GM21825 (cell line): ENCODE measurements at regions not wholly inside any gene's neighbourhood (a gene's known extent, or its start where the extent isn't known, plus 50 kb on each side); places are given as distances from the start of the nearest gene placed in this dataset.

Experiments used
- ATAC-seq: cut with Tn5 transposase; IDR thresholded peaks from one replicate; pipeline ENCODE4 v1.9.1; 2021; ENCODE audit warnings: mild to moderate bottlenecking, moderate library complexity; ENCODE audit not compliant: unreplicated experiment

DNA sequence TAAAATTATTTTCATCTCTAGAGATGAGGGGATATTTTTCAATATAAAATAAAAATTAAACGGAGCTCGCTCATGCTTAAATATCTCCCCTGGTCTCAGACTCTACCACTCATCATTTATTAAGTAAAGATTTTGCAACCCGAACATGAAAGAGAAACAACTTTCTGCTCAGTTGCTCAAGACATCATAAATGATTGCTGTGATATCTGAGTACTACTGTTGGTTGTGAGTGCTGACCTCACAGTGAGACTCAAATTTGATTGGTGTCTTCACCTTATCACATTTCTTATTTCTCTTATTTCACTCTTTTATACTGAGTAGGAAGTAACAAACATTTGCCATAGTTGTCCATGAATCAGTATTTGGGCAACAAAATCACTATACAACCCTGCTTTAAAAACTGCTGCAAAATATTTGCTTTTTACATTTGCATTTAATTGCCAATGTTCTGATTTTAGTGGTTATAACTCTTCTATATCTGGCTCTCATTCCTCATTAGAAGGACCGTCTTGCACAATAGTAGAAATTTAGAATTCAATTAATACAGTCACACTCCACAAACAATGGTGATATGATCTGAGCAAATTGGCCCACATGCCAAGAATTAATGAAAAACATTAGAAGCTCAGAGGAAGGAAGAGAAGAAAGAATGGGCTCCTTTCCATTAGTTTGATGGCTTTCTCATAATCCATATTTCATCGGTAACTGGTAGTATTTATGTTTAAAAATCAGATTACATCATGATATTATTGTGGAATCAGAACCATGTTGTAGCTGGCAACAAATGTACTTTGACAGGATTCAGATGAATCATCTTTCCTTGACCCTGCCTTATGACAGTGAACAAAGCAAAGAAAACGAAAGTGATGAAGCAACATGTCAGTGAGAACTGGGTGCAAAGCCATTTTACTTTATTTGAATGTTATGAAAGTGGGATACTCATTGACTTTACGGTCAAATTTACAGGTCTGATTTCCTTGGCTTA is 973.6 kb upstream of the TENM4 start:
- ATAC-seq = no peak

DNA sequence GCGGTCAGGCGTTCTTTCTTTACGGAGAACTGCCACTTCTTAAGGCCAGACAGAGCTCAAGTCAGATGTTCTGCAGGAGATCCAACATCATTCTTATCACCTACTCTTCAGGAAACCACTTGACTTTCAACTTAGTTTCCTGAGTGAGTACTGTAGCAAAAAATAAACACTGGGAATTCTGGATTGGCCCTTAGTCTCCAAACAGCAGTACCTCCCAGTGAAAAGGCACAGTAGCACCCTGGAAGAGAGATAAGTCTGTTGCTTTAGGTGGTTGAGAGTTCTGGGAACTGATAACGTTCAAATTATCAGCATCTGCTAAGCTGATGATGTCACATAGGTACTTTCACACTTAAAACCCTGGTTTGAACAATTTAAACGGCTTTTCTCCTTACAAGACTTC is 971.8 kb upstream of the TENM4 start:
- ATAC-seq = no peak

DNA sequence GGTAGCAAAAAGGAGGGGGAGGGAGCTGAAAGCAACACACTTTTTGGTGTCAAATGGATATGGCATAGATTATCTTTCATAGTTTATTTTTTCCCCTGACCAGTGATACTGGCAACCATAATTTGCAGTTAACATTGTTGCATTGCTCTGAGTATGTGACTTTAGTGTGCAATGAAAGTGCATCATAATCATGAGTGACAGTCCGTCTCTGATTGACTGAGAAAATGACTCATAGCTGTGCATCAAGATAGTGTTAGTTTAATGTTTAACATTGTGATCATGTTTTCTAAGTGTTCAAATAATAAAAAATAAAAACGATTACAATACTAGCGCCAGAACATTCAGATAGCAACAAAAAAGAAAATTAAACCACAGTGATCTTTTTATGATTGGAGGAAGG is 952.4 kb upstream of the TENM4 start:
- no peak for ATAC-seq

DNA sequence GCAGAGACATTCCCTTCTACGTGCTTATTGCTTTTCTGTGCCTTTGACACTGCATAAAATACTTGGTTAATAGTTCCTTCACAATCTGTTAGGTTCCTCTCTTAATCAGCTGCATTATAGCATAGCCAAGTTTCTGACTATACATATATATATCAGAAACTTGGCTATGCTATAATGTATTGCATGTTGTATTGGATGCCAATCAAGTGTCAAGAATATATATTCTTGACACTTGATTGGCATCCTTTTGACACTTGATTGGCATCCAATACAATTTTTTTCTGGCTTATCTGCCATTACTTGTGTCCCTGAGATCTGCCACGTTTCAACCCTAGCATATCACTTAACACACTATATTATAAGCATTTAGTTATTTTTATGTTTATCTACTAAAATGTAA is 949.7 kb upstream of the TENM4 start:
- ATAC-seq = no peak

DNA sequence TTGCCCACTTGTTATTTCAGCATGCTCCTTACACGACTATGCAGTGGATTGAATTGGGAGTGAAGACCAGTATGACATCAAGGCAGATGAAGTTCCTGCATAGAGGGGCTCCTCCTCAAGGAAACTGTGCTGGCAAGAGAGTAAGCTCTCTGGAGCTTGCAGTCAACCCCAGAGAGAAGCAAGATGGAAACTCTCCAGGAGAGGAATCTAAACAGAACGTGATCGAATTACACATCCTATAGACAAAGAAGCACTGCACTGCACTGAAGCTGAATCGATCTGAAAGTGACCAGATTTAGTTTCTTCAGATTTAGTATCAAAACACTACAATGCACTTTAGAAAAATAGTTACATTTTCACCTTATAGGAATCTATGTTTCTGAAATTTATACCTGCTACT is 947.7 kb upstream of the TENM4 start:
- ATAC-seq = no peak

DNA sequence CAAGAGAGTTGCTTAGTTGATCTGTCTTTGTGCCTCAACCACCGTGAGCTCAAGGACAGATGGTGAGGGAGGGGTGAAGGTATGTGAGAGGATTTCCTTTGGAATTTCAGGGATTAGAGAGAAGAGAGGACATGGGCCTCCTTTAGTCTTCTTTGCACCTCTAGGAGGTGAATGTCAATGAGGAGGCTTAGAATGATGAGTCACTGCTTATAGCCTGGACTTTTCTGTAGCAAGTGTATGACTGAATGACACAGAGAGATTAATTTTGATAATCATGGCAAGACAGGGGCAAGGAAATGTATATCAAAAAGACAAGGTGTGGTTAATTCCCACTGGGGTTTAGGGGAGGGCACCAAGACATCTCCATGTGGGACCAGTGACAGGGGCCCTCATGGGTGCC is 947.3 kb upstream of the TENM4 start:
- ATAC-seq = no peak

DNA sequence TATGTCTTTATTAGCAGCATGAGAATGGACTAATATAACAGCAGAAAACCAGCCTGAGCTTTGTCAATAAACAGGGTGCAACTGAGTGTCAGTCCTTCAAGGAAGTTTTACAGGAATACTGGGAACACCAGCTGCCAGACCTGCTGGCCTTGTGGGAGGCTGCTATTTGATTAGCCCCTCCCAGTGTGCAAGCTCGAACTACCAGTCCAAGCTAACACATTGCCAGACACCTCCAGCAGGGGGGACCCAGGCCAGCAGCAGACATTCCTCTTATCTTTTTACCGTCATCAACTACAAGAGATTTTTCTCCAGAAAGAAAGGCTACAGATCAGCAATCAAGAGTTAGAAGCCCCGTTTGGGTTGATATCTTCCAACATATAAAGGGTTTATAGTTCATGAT is 942.8 kb upstream of the TENM4 start:
- ATAC-seq = no peak

DNA sequence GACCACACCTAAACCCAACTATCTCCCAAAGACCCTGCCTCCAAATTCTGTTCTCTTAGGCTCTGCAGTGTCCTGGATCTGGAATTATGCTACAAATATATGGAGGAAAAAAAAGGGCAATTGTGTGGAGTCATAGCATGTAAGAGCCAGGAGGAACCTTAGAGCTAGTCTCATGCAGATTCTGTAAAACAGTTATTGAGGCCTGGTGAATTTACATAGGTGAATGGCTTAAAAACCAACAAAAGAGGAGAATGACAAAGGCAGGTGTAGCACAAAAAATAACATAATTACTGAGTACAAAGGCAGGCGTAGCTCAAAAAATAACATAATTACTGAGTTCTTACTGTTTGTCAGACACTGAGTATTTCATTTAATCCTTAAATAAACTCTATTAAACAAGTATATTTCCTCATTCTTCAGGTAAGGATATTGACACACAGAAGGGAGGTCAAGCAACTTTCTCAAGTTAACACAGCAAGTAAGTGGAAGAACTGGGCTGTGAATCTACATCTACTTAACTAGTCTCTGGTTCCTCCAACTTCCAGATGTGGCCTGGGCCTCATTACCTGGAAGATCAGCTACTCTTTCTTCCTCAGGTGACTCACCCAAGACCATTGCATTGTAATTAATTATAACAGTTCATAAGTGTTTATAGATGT is 938.9 kb upstream of the TENM4 start:
- no peak for ATAC-seq

DNA sequence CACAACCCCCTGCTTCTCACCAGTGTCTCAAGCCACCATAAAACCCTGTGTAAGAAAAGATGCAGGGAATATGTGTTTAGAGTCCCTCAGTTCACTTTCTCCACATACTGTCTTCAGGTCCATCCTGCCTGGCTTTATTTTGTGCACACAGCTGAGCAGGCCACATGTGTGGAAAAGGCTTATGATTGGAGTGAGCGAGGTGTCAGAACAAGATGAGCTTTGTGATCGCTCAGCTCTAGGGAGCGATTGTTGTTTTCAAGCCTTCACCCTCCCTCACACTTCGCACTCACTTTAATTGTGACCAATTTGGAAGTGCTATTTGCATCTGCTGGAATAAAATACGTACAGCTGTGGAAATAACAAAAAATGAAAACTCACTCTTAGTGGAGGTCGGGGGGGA is 931.1 kb upstream of the TENM4 start:
- no peak for ATAC-seq

DNA sequence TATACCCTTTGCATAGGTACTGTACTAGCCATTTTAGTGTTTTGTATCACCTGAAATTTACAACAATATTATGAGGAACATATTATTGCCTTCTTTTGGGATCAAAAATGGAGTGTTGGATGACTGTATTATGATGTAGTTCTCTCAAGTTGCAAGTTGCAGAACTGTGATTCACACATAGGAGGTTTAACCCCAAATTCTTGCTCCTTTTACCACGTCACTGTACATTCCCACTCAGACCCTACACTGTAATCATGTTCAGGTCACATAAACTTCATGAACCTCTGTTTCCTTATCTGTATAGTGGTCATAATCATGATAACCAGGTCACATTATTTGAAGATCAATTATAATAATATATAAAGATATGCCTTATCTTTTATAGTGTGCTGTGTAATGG is 925.1 kb upstream of the TENM4 start:
- ATAC-seq = no peak

DNA sequence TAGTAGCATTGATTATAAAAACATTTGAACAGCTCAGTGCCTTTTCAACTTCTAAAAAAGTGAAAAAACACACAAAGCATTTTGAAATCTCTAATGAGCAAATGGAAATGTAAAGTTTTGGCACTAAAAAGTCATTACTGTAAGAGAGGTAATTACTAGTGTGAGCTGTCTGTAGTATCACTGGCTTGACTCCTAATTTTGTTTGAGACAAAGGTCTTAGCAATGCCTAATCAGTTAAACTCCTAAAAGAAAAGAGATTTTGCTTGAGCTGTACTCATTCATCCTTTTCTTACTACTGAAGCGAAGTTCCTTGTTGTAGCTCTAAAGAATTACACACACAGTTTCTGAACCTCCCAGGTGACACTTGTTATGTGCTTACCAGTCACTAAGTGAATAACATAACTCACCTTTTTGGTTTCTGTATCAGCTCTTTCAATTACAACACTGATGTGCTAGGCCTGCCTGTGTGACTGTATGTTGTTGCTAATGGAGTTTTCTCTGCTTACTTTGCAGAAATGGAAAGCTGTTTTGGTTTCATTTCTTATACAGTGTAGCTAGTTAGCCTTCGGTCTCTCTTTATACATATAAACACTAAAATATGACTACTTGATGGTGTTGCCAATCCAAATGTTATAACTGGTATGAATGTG is 924.4 kb upstream of the TENM4 start:
- ATAC-seq = no peak

DNA sequence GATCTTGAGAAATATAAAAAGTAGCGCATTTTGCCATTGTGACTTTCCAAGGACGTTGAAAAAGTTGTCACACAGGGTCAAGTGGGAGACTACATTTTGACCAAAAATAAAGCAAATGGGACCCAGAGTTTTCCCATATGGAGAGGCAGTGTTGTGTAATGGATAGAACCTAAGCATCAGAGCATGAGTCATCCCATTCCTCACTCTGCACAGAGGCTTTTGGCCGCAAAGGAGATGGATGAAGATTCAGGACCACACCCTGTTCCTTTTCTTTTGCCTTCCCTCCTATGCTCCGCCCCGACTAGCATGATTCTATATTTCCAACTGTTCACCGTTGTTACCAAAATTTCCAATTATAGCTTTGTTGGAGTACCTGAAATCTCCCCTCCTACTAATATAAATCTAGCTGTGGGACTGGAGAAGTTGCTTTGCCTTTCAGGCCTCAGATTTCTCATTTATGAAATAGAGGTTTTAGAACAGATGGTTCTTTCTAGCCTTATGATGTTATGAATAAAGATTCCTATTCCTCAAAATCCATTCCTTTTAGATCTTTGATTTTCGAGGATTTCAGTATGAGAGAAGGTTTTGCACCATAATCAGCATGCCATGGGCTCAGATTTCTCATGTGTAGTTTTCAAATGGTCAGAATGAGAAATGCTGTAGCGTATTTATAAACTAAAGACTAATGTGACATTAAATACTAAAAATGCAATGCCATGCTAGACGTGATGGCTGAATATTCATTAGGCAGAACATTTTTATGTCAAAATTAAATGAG is 921.9 kb upstream of the TENM4 start:
- ATAC-seq = no peak

DNA sequence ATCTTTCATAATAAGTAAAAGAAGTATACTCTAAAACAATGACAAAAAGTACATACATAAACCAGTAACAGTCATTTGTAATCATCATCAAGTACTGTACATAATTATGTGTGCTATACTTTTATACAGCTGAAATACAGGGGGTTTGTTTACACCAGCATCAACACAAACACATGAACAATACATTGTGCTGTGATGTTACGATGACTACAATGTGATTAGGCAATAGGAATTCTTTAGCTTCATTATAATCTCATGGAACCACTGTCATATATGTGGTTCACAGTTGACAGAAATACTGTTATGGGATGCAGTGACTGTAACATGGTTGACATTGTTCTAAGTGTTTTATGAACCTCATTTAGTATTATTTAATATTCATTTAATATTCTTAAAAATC is 914.4 kb upstream of the TENM4 start:
- no peak for ATAC-seq

DNA sequence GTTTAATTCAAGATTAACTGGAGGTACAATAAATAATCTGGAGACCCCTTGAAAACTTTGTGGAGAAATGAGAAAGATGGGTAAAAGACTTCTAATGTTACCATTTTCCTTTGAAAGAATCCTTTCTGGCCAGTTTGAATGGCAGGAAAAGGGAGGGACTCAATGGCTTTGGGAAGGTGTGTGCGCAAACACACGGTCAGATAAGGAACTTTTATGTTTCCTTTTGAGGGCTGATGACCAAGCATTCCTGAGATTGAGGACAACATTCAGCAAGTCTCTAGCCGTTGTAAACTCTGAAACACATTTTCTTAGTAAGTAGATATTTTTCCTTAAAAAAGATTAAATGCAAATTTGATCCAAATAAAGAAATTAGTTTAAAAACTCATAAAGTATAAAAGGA is 909.7 kb upstream of the TENM4 start:
- no peak for ATAC-seq

DNA sequence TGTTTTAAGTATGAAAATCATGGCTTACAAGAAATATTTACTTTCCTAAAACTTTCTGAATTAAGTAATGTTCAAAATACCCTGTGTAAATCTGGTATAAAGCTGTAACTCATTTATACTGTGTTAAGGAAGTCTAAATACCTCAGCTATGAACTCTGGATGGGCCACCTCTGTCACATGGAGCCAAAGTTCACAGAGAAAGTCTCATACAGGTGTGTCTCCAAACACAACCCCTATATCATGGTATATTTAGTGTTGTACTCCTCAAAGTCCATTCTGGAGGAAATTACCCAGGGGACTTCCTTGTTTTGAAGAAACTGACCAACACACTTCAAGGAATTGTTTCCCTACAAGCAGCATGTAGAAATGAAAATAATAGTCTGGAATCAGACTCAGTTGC is 909.2 kb upstream of the TENM4 start:
- no peak for ATAC-seq

DNA sequence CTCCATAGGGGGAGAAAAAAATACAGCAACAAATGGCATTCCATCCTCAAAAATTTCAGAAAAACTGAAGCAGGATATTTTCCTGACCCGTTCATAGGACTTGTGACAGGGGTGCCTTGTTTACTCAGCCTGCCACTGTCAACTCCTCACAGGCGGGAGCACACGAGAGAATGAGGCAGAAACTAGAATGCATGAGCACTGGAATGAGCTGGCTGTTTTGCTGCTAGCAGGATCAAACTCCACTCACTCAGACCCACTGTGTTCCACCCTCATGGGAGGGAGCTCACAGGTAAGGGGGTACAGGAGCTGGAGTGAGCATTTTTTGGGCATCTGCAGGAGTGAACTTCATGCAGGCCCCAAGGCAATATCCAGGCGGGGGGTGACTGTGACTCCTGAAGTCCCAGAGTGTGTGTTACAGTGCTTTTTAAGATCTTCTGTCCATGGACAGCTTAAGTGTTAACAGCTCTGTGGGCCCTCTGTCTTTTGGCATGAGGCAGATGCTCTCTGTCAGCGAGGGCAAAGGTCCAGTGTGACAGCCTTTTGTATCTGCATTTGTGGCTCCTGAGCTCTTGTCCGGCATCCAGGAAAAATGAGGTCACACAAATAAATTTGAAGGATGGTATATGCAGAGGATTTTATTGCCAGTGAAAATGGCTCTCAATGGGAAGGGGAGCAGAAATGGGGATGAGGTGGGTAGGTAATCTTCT is 905.7 kb upstream of the TENM4 start:
- ATAC-seq = no peak

DNA sequence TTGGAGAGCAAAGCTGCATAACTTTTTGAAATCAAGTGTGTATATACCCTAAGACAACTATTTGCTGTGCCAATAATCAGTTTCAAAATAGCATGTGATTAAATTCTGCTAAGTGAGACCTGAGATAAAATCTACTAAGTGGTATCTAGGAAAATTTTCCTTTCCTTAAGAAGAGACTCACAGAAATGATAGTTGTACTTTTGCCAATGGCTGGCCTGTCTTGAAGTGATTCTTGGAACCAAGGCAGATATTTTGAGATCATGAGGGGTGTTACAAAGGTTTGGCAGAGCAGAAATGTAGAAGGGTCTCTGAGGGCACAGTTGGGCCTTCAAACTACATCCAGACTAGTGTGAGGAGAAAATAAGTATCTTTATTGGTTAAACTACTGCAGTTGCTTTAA is 902.6 kb upstream of the TENM4 start:
- no peak for ATAC-seq

DNA sequence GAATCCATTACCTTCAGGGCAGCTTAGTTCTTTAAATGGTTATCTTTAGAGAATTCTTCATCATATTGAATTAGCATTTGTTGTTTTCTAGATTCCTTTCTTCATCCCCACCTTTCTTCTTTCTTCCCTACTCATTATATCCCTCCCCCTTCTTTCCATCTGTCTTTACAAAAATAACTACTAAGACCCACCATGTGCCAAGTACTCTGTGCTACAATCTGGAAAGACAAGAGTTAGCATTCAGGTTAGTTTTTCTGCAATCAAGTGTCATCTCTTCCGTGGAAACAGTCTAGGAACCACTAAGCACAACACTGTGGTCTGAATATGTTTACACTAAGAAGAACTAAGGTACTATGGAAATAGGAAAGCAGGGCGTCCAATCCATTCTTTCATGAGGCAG is 897.4 kb upstream of the TENM4 start:
- no peak for ATAC-seq

DNA sequence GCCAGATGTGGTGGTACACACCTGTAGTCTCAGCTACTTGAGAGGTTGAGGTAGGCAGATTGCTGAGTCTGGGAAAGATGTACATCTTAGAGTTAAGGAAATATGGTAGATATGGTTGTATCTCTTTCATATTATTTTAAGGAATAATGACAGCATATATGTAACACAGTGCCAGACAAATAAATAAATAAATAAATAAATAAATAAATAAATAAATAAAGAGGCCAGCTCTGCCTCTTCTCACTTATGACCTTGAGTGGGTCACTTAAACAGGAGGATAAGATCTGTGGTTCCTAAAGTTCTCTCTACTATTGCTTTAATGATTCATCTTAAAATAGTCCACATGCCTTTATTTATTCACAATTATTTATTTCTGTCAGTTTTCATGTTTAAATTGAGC is 890.9 kb upstream of the TENM4 start:
- ATAC-seq = no peak

DNA sequence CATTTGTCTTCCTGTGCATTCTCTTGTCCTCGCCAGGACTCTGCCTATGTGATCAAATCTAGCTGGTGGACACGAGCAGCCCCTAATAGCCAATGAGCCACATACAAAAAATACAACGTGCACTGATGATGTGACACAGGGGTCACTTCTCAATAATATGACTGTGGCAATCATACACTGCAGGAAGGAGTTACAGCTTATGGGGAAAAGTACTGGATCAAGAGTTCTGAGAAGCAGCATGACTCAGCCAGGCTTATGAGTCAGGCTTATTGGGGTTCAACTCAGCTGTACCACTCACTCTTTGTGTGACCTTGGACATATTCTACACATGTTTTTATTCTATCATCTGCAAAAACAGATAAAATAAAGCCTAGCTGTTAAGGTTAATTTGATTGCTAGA is 889.4 kb upstream of the TENM4 start:
- no peak for ATAC-seq

DNA sequence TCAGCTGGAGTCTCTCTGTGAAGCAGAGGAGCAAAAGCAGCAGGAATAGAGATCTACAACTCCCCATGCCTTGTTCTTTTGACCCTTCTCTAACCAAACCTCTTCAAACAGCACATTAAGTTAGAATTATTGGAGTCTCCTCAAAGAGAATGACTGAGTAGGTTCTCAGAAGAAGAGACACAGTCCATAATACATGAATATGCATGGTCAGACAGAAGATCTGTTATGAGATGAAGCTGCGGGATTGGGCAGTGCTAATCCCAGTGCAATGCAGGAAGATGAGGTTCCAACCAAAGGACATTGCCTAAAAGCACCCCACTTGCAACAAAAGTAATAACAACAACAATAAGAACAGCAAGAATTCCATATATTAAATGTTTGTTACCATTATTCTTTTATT is 887.9 kb upstream of the TENM4 start:
- ATAC-seq = no peak
